IPS-NIHi7 (cell line): ENCODE measurements at regions not wholly inside any gene's neighbourhood (a gene's known extent, or its start where the extent isn't known, plus 50 kb on each side); places are given as distances from the start of the nearest gene placed in this dataset.

ENCODE experiments used
- DNase-seq: peaks from one replicate; pipeline ENCODE4 v3.0.0; 2012; ENCODE audit warnings: mixed read lengths; ENCODE audit errors: extremely low spot score

DNA sequence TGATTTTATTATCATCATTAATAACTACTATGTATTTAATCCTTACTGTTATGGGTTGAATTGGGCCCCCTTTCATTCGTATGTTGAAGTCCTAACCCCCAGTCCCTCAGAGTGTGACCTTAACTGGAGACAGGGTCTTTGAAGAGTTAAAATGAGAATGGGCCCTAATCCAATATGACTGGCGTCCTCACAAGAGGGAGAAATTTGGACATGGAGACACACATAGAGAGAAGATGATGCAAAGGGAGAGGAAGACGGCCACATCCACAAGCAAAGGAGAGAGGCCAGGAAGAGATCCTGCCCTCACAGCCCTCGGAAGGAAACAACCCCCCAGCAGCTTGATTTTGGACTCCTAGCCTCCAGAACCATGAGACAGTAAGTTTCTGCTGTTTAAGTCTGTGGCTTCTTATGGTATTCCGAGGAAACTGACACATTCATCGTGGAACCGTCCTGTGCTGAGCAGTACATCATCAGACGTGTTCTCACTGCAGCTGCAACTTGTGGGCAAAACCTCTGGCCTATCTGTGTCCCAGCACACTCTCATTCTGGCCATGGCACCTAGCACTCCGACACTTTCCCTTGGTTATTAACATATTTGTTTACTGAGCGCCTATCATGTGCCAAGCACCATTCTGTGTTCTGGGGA, 127.6 kb downstream of the SLC38A6 start:
- DNase-seq: no peak

DNA sequence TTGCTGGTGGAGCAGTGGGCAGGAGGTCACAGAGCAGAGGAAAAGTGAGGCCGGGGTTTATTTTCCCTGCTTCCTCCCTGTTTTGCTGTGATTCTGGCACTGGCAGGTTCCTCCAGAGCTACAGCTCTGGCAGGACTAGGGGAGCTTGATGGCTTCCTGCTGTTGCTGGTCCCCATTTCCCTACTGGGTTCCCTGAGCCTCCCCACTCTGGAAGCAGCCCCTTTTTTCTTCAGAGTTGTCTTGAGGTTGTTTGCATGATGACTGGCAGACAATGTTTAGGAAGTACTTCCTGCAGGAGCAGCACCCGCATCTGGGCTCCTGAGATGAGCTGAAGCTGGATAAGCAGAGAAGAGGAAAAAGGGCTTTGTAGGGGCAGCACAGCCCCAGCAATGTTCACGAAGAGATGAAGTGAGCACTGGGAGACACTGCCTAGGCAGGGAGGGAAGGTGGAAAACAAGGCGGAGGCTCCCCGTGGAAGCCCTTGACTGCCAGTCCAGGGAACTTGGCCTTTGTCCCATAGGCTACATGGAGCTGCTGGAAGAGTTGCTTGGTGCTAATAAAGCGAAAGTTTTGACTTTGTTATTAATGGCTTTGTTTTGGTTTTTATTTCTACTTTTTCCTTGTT, 126.9 kb downstream of the SLC38A6 start:
- DNase-seq: no peak

DNA sequence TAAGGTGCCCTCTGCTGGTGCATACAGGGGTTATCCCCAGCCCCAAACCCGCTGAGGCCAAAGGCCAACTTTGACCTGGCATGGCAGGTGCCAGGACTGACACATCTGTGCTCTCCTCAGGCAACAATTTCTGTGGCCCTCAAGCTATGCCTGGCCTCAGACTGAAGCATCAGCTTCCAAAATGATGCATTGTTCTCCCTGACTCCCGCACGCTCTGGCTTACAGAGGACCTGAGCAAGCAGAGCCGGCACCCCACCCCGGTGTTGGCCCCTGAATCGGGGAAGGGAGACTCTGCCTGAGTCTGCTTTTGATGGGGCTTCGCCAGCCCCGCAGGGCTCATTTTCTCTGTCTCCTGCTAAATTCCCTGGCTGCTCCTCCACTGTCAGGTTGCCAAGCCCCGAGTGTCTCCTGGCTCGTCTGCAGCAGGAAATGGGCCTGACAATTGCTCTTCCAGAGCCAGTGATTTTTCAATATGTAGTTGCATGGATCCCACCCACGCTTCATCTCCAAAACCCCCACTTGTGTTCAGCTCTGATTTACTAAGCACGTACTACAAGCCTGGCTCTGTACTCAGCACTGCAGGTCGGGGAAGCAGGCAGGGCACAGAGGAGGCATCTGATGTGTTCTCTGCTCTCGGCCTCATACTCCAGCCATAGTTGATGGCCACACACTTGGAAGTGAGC, 126.1 kb downstream of the SLC38A6 start:
- DNase-seq: peak; percentile 58

DNA sequence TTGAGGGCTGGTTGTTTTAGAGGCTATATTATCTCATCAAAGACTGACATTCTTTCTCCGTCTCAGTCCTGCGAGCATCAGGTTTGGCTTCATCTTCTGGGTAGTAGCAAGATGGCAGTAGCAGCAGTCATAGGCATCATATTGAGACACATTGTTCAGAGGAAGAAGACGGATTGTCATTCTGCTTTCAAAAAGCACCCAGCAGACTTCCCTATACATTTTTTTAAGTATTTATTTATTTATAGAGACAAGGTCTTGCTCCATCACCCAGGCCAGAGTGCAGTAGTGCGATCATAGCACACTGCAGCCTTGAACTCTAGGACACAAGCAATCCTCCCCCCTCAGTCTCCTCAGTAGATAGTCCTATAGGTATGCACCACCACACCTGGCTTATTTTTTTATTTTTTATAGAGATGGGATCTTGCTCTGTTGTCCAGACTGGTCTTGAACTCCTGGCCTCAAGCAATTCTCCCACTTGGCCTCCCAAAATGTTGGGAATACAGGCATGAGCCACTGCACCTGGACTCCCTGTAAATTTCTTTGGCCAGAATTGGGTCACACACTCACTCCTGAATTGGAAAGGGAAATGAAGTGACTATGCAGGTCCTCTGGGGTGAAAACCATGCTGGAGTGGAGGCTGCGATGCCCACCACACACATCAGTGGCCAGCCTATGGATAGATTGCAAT, 125.4 kb downstream of the SLC38A6 start:
- no peak for DNase-seq

DNA sequence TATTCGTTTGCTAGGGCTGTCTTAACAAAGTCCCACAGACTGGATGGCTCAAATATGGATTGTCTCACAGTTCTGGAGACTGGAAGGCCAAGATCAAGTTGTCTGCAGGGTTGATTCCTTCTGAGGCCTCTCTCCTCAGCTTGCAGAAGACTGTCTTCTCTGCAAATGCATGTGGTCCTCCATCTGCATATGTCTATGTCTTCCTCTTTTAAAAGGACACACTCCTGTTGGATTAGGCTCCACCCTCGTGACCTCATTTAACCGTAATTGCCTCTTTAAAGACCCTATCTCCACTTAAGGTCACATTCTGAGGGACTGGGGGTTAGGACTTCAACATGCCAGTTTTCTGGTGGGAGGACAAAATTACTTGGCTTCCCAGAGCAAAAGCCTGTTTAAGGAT, 123.3 kb downstream of the SLC38A6 start:
- no peak for DNase-seq

DNA sequence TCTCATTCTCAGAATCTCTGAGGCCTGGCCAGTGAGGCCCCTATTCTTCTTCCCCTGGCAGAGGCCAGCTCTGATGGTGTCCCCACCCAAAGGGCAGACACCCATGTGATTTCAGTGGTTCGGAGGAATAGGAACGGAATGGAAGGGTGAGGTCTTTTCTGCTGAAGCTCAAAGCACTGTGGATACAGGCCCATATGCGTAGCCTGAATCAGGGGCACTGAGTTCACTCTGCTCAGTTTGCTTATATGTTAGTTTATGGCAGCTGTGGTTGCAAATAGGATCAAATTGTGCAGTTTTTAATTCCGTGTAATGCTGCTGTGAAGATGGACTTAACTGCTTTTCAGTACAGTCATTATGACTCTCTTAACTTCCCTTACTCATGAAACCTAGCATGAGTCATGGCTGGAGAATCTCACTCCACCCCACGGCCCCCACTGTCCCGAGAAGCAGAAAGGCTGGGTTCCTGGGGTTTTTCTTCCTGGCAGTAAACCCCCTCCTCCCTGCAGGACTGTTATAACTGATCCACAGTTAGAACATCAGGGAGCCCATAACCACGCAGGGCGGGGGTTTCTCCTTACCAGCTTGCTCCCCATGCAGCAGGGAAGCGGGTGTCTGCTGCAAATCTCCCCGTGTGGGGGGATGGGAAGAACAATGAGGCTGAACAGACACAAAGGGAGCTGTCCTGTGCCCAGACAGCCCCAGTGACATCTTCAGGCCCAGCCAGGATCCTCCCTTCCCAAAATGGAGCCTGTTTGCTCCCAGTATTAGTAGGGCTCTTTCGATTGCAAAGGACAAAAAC, 122.7 kb downstream of the SLC38A6 start:
- DNase-seq: peak; percentile 73

DNA sequence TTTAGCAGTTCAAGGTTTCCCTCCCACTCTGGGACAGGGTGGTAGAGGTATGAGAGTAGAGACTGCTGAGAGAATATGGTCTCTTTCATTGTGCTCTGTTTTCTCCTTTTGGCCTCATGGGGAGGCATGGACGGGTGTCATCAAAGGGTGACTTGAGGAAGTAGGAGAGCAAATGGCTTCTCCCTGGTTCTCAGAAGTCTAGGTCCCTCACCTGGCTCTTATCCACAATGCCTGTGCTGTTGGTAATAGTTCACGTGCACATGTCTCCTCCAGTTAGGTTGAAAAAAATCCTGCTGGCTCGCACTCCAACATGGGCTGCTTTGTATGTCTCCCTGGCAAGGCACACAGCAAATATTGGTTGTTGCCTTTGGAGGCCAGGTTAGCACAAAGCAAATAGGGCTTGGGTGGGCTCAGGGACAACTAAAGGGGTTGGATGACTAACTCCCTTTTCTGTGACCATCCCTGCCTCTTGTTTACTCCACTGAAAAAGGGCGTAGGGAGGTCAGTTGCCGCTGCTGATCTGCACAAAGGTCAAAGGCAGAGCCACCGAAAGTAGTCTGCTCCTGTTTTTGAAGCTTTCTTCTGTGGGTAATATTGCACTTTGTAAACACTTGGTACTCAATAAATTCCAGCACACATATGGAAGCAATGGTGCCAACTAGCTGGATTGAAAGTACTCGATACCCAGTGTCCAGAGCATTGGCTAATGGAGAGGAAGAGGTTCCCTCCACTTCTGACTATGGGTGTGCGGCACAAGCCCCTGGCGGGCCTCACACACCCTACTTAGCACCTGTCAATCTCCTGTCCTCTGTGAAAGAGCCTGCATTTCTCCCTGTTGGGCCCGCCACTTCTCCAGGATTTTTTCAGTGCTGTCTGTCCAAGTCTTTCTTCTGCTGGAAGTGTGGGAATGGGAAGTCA, 121.8 kb downstream of the SLC38A6 start:
- no peak for DNase-seq
